ENCODE measurements at regions not wholly inside any gene's neighbourhood (a gene's known extent, or its start where the extent isn't known, plus 50 kb on each side); places are given as distances from the start of the nearest gene placed in this dataset.

GRCh38 chr9:80811656-80812055, 877.7 kb downstream of the TLE1 start:
- H3K4me1 ChIP-seq: no peaks in the 10 kb centered on the region
- no peak overlapping the region for H3K4me3 ChIP-seq
- H3K27ac ChIP-seq: no peak overlapping the region
- 31 to 43% methylated on average over 2 of the region's 2 CpGs for WGBS, 2 donors
- no peak for TF ChIP-seq CTCF (IDR thresholded peaks at IDR 0.05)
- no peak for TF ChIP-seq POLR2A (IDR thresholded peaks at IDR 0.05)
- ATAC-seq (no peak), DNase-seq (no peak)
- no peaks in the 10 kb centered on the region for H3K9me3 ChIP-seq
- H3K27me3 ChIP-seq: no peaks in the 10 kb centered on the region
- intact Hi-C loops (cut with DNase I): no loop called here
- no peaks in the 10 kb centered on the region for H3K36me3 ChIP-seq (replicated peaks in 1 of 2; ENCODE audit: insufficient read depth in 1 of 2, low read depth in 2 of 2)

- Histone ChIP-seq H3K27me3 (no peaks in the 10 kb centered on the region), H3K9me3 (no peaks in the 10 kb centered on the region), H3K27ac (no peak overlapping the region), H3K36me3 (replicated peaks in 1 of 2; ENCODE audit: insufficient read depth in 1 of 2, low read depth in 2 of 2) (no peaks in the 10 kb centered on the region), H3K4me1 (no peaks in the 10 kb centered on the region), H3K4me3 (no peak overlapping the region)
- DNase-seq (no peak), ATAC-seq (no peak)
- TF ChIP-seq CTCF (IDR thresholded peaks at IDR 0.05) (no peak), POLR2A (IDR thresholded peaks at IDR 0.05) (no peak)
- intact Hi-C loops (cut with DNase I): no loop called here
Observed at GRCh38 chr9:80811003-80811402, 878.3 kb downstream of the TLE1 start.

DNA sequence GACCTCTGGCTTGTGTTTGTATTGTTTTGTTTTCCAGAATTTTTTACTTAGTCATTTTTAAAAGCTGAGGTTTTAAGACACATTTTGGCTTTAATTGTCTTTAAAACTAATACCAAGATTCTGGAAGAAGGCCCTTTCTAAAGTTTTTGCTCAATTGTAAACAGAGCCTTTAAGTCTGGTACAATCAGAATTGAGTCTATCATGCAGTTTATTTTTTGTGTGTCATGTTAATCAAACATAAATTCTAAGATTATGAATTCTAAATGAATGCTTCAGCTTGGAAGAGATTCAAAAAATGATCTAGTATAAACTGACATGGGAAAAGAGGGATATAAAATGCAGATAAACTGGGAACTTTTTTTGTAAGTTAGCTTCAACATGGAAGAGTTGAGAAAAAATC, 882.7 kb downstream of the TLE1 start:
- TF ChIP-seq POLR2A (IDR thresholded peaks at IDR 0.05) (no peak), CTCF (IDR thresholded peaks at IDR 0.05) (no peak)
- H3K4me3 ChIP-seq: no peak overlapping the region
- H3K27ac ChIP-seq: no peak overlapping the region
- H3K4me1 ChIP-seq: no peaks in the 10 kb centered on the region
- intact Hi-C loops (cut with DNase I): no loop called here
- no peaks in the 10 kb centered on the region for H3K9me3 ChIP-seq
- ATAC-seq (no peak), DNase-seq (no peak)
- no peaks in the 10 kb centered on the region for H3K27me3 ChIP-seq
- H3K36me3 ChIP-seq (replicated peaks in 1 of 2; ENCODE audit: insufficient read depth in 1 of 2, low read depth in 2 of 2): no peaks in the 10 kb centered on the region

GRCh38 chr9:80804873-80805272, 884.5 kb downstream of the TLE1 start:
- no peak for ATAC-seq
- Histone ChIP-seq H3K4me1 (no peaks in the 10 kb centered on the region), H3K27ac (no peak overlapping the region), H3K36me3 (replicated peaks in 1 of 2; ENCODE audit: insufficient read depth in 1 of 2, low read depth in 2 of 2) (no peaks in the 10 kb centered on the region), H3K4me3 (no peak overlapping the region), H3K27me3 (no peaks in the 10 kb centered on the region), H3K9me3 (no peaks in the 10 kb centered on the region)
- intact Hi-C loops (cut with DNase I): no loop called here
- TF ChIP-seq CTCF (IDR thresholded peaks at IDR 0.05) (no peak), POLR2A (IDR thresholded peaks at IDR 0.05) (no peak)
- no peak for DNase-seq

- ATAC-seq (peak; percentile 18), DNase-seq (no peak)
- Histone ChIP-seq H3K27me3 (no peaks in the 10 kb centered on the region), H3K27ac (no peak overlapping the region), H3K36me3 (replicated peaks in 1 of 2; ENCODE audit: insufficient read depth in 1 of 2, low read depth in 2 of 2) (no peaks in the 10 kb centered on the region), H3K4me1 (no peaks in the 10 kb centered on the region), H3K9me3 (no peaks in the 10 kb centered on the region), H3K4me3 (no peak overlapping the region)
- TF ChIP-seq CTCF (IDR thresholded peaks at IDR 0.05): no peak
- TF ChIP-seq POLR2A (IDR thresholded peaks at IDR 0.05): no peak
- intact Hi-C loops (cut with DNase I): no loop called here
- WGBS, 2 donors: 46 to 55% methylated on average over 4 of the region's 4 CpGs
Observed at GRCh38 chr9:80797831-80798688, 891.3 kb downstream of the TLE1 start.

Measured in body of pancreas (tissue), 4 donors.